GM19023 (cell line): ENCODE measurements at regions not wholly inside any gene's neighbourhood (a gene's known extent, or its start where the extent isn't known, plus 50 kb on each side); places are given as distances from the start of the nearest gene placed in this dataset.
"Not testable (repeated sequence)": the region's sequence is repeated elsewhere in the genome, so short reads cannot be mapped to it uniquely, and the experiment has no call there.

Experiments
- ATAC-seq: cut with Tn5 transposase; IDR thresholded peaks from one replicate; pipeline ENCODE4 v1.9.1; 2021; ENCODE audit warnings: mild to moderate bottlenecking, moderate library complexity; ENCODE audit not compliant: unreplicated experiment

DNA sequence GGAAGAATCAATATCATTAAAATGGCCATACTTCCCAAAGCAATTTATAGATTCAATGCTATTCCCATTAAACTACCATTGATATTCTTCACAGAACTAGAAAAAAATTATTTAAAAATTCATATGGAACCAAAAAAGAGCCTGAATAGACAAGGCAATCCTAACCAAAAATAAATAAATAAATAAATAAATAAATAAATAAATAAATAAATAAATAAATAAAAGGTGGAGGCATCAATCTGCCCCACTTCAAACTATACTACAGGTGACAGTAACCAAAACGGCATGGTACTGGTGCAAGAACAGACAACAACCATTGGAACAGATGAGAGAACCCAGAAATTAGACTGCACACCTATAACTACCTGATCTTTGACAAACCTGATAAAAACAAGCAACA is 598.5 kb upstream of the GRM3 start:
- not testable (repeated sequence) for ATAC-seq

DNA sequence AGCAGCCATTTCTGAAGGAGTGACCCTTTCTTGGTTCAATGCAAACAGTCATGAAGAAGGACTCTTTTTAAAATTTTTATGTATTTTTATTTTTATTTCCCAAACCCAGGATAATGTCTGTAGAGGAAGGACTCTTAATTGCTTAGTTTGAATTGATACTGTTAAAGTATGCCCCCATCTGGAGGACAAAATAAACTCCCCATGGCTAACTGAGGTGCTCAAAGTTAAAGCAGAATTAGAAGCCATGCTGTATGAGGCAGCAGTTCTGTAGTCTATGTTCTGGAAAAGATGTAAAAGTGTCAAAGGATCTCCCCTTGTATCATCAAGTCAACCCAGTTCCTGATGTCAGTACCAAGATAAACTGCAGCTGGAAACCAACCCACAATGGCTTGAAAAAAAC is 617.9 kb upstream of the GRM3 start:
- no peak for ATAC-seq

DNA sequence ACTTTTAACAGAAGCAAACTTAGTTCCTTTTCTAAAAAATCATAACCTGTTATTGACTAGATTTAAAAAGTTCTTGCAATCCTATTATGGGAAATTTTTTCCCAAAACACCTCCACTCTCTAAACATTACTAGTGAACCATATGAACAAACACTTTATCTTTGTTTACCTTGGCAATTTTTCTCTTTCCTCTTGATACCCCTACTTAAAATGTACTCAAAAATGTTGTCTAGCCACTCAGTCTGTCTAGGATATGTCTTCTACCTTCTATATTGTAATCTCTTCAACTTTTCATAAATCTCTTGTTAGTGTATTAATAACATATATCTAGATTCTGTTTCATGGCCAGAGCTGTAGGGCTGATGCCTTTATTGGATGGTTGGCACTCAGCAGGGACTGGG is 630.0 kb upstream of the GRM3 start:
- no peak for ATAC-seq

DNA sequence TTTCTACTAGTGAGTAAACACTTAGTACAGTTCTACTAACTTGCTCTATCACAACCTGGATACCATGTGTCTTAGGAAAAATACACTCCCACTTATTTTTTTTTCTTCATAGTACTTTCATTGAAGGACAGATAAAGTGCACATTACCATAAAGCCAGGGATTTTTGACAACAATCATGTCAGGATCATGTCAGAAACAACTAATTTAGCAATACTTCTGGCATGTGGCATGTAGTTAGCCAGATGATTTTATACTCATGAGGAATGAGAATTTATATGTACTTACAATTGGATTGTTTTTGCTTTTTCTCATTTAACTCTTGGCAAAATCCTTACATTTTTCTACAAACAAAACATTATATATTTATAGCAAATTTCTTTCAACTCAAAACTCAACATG is 630.7 kb upstream of the GRM3 start:
- ATAC-seq = no peak

DNA sequence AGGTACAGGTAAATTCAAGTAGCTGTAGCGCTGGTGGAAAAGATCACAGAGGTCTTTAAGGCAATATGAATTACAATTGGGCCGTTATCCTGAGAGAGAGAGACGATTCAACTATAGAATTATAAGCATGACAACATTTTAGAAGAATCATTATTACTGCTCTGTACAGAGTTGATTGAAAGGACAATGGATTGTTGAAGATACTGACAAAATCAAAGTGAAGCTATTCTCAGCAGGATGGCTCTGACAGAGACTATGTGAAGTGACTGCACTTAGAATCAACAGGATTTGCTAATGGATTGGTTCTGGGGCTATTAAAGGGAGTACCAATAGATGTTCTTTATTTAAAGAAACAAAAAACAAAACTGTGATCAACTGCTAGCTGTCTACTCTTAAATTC is 634.8 kb upstream of the GRM3 start:
- no peak for ATAC-seq

DNA sequence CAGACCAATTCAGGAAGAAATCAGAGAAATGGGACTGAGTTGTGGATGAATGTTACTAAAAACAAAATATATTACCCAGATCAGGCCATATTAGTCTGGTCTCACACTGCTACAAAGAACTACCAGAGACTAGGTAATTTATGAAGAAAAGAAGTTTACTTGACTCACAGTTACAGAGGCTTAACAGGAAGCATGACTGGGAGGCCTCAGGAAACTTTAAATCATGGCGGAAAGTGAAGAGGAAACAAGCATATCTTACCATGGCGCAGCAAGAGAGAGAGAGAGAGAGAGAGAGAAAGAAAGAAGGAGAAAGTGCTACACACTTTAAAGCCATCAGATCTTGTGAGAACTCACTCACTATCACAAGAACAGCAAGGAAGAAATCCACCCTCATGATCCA is 636.8 kb upstream of the GRM3 start:
- no peak for ATAC-seq

DNA sequence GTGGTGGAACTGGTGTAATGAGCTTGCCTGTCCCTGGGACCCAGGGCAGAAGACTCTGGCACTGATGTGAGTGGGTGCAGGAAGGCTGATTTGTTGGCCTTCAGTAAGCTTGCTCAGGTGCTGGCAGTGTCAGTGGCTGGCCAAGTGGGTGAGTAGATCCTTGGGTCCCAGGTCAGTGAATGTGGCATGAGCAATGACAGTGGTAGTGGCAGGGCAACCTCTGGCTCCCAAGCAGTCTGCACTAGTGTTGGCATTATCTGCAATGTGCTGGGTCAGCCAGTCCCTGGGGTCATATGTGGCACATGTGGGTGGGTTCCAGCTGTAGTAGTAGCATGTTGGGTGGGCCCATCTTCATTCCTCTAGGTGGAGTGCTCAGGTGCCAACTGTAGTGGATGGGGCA is 640.9 kb upstream of the GRM3 start:
- ATAC-seq = no peak

DNA sequence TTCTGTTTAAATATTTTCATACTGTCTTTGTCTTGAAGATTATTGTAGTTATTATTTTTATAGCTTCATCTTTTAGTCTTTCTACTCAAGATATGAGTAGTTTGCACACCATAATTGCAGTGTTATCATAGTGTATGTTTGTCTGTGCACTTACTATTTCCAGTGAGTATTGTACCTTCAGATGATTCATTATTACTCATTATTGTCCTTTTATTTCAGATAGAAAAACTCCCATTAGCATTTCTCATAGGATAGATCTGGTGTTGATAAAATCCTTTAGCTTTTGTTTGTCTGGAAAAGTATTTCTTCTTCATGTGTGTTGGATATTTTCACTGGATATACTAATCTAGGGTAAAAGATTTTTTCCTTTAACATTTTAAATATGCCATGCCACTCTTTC is 646.2 kb upstream of the GRM3 start:
- ATAC-seq = no peak

DNA sequence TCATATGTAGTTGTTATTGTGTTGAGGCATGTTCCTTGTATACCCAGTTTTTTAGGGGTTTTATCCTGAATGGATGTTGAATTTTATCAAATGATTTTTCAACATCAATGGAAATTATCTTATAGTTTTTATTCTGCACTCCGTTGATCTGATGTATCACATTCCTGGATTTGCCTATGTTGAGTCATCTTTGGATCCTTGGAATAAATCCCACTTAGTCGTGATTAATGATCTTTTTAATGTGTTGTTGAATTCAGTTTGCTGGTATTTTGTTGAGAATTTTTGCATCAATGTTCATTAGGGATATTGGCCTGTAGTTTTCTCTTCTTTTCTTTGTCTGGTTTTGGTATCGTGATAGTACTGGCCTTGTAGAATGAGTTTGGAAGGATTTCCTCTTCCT is 648.6 kb upstream of the GRM3 start:
- no peak for ATAC-seq

DNA sequence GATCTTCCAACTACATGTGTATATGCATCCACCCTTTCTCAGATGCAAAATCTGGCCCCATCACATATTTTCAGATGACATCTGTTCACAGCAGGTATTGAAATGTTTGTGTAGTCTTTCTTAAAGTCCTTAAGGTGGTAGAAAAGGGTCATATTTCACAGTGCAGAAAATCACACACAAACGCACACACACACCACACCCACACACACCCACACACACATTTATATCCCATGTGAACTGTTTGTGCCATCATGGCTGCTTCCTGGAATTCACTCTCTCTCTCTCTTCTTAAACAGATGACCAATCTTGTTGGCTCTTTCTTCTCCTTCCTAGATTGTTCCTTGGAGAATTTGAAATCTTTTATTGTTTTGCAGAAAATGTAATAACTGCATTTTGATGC is 663.0 kb upstream of the GRM3 start:
- no peak for ATAC-seq

DNA sequence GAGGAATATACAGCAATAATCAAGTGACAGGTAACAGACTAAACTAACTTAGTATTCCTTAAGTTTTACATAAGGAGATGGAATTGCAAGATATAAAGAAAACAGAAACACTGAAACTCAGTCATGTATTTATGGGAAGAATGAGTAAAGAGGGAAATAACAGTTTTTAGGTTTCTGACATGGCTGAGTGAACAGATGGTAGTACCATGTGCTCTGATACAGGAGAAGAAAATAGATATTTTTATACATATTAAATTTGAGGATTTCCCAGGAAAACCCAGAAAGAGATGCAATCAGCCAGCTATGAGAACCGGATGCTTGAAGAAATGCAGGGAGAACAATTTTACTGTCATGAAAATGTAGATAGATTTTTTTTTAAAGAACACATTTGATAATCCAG is 669.5 kb upstream of the GRM3 start:
- ATAC-seq = no peak

DNA sequence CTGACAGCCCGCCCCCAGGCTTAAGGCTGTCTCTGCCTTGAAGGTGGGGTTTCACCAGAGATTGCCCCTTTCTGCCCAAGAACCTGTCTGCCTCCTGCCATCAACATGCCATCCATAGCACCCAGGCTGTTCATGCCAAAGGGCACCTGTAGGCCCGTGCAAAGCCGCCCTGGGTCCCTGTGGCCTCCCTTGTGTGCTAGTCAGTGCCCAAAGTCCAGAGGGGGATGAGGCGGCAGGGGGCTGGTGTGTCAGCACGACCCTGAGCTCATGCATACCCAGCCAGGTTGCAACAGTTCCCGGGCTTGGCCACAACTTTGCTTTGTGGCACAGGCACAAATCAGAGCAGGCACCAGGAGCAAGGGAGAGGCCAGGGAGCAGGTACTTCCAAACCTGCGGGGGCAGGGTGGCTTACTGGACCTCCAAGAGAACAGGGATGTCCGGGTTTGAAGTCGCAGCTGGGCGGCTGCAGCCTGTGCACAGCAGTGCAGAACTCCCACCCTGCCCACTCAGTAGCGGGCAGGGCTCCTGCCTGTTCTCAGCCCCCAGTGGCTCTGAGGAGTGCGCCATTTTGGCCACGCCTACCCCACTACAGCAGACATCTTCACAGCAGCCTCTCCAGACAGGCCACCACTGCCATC is 671.1 kb upstream of the GRM3 start:
- ATAC-seq = no peak

DNA sequence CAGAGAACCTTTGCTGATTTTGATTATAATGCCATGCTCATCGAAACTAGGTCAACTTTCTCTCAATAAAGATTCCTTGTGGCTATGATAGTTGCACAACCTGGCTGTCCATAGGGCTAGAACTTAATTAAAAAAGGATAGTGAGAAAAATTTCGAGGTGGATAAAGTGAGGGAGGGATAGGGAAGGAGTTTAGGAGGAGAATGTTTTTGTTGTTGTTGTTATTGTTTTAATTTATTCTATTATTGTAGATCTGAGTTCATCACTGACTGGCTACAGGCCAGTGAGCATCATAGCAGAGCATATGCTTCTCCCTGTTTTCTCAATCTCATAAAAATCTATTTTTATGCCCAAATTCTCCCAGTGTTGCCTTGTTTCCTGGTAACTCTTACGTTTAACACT is 688.7 kb upstream of the GRM3 start:
- no peak for ATAC-seq

DNA sequence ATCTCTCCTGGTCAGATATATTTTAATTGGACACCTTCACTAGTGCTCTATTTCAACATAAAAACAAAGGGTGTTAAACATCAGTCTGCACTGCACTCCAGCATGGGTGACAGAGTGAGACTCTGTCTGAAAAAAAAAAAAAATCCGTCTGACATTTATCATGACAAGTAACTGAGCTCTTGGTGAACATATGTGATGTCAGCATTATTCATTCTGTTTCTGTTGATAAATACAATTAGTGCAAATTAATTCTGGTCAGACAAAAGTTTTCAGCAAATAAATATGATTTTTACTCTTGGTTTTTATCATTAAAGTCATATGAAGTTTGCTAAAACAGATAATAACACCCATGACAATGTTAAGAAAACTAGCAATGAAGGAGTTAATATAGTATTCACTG is 692.8 kb upstream of the GRM3 start:
- no peak for ATAC-seq

DNA sequence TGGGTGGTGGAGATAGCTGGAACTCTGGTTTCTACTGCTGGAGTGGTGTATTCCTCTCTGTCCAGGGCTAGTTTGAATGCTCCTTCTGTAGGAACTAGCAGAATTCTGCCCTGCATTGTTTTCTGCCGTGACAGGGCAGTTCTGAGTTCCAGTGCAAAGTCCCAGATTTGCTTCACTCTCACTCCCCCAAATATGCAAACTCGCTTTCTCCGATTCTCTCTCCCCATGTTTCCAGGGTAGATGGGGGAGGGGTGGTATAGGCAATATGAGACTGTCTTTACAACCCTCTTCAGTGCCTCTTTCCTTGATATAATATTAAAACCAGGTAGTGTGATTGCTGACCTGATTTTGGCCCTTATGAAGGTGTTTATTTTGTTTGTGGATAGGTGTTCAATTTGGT is 693.3 kb upstream of the GRM3 start:
- no peak for ATAC-seq

DNA sequence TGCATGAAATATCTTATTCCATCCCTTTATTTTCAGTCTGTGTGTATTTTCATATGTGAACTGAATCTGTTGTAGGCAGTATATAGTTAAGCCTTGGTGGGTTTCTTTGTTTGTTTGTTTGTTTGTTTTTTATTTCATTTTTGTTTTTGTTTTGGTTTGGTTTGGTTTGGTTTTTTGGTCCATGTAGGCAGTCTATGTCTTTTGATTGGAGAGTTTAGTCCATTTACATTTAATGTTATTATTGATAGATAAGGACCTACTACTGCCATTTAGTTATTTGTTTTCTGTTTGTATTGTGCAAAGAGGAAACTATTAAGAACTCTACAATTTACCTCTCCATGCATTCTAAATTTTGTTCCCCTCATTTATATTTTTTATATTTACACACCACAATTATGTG is 695.9 kb upstream of the GRM3 start:
- ATAC-seq = no peak

DNA sequence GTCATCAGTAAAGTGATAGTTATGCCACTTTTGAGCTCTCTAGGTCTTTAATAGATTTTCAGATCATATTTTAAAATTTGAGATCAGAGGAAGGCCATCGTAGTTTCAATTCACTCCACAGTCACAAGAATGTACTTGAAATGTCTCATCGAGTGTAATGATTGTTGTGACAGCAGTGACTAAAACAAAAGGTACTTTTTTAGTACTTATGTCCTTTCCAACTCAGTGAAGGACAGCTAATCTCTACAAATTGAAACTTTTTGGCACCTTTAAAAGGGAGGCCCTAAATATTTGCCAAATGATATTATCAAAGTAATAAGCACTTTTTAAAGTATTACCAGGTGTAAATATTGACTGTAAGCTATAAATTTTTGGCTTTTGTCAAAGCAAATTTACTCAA is 702.9 kb upstream of the GRM3 start:
- no peak for ATAC-seq

DNA sequence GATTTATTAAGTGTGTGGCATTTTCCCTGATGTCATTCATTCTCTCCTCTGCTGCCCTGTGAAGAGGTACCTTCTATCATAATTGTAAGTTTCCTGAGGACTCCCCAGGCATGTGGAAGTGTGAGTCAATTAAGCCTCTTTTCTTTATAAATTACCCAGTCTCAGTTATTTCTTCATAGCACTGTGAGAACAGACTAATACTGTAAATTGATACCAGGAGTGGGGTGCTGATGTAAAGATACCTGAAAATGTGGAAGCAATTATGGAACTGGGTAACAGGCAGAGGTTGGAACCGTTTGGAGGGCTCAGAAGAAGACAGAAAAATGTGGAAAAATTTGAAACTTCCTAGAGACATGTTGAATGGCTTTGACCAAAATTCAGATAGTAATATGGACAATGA is 711.8 kb upstream of the GRM3 start:
- no peak for ATAC-seq

DNA sequence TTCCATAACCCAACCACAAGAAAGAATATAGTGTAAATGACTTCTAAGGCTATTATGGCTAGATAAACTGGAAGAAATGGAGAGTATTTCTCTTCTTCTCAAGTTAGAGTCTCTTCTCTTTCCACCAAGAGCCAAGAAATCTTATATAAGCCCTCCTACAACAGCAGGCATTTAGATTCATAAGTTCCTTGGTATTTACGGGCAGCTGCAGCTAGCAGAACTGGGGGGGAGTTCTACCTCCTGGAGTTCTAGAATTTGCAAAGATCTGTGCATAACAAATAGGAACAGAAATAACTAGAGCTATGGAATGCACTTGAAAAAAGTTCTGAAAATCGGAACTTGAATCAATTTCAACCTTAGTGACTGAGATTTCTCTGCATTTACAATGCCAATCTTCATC is 715.2 kb upstream of the GRM3 start:
- ATAC-seq = no peak

DNA sequence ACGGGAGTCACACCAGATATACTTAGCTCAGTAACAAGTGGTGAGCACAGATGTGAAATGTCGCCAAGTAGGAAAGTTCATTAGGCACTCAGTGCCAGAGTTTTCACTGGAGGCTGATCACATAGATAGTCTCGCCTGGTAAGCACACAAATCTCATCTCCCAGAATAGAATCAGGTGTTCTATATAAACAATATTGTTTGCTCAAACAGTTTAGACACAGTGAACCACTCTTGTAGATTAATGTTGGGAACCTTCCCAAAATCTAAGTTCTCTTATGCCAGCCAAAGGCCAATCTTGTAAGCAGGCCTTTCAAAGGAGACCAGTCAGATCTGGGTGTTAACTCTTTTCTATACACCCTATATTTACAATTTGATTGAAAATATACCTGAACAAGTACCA is 716.5 kb upstream of the GRM3 start:
- no peak for ATAC-seq

DNA sequence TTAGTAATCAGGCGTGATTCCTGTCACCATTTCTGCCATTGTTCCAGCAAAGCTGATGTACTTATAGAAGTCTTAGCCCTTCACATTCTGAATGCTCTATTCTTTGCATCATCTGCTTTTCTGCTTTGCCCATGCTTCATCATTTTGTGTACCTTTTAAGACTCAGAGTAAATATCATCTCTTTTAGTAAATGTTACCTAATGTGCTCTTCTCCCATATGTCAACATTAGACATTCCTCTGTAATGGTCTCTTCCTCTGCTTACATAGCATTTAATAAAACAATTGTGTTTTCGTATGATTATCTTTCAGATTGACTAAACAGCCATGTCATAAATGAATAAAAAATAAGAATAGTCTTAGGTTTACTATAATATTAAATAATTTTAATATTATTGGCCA is 719.6 kb upstream of the GRM3 start:
- ATAC-seq = no peak

DNA sequence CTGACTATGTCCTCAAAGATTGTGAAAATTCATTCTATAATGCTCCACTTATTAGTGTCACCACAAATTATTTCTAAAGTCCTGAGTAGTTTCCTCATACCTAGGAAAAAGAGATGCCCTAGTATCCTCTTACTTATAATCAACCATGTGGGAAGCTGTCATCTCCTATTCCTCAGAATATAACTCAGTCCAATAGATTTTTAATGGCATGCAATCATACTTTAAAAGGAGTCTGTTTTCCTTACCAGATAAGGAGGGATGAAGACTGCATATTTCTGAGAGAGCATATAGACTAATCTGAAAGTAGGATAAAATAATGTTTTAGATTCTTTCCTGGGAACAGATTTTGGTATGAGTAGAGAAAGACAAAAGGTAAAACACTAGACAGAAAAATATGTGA is 727.7 kb upstream of the GRM3 start:
- ATAC-seq = no peak

DNA sequence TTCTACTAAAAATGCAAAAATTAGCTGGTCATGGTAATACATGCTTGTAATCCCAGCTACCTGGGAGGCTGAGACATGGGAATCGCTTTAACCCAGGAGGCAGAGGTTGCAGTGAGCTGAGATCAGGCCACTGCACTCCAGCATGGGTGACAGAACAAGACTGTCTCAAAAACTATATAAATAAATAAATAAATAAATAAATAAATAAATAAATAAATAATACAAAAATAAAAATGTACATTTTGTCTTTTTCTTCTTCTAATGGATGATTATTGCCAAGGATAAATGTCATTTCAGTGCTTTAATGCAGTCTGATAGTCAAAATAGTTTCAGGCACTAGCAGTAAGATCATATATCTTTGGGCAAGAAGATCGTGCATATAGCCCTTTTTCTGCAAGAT is 727.6 kb upstream of the SEMA3D start:
- no peak for ATAC-seq

DNA sequence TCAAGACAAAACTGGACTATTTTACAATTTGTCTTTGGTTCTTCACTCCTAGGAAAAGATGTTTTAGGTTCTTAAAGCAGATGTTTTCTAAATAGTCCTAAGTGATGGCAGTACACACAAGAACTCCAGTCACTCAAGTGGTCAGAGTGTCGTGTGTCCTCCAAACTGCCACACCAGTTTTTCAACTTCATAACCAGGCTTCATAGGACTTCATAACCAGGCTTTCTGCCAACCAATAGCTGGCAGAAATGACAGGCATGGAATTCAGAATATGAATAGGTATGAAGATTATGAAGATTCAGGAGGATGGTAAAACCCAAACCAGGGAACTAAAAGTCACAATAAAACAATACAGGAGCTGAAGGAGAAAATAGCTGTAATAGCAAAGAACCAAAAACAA is 721.2 kb upstream of the SEMA3D start:
- ATAC-seq = no peak
